ENCODE measurements at regions not wholly inside any gene's neighbourhood (a gene's known extent, or its start where the extent isn't known, plus 50 kb on each side); places are given as distances from the start of the nearest gene placed in this dataset.

- no peak for TF ChIP-seq CREB1 (CRISPR knock-in tag; IDR thresholded peaks at IDR 0.05; ENCODE audit: low read depth)
- TF ChIP-seq, protein P1, sequence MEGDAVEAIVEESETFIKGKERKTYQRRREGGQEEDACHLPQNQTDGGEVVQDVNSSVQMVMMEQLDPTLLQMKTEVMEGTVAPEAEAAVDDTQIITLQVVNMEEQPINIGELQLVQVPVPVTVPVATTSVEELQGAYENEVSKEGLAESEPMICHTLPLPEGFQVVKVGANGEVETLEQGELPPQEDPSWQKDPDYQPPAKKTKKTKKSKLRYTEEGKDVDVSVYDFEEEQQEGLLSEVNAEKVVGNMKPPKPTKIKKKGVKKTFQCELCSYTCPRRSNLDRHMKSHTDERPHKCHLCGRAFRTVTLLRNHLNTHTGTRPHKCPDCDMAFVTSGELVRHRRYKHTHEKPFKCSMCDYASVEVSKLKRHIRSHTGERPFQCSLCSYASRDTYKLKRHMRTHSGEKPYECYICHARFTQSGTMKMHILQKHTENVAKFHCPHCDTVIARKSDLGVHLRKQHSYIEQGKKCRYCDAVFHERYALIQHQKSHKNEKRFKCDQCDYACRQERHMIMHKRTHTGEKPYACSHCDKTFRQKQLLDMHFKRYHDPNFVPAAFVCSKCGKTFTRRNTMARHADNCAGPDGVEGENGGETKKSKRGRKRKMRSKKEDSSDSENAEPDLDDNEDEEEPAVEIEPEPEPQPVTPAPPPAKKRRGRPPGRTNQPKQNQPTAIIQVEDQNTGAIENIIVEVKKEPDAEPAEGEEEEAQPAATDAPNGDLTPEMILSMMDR (conservative IDR thresholded peaks at IDR 0.05; ENCODE audit: low read depth in 2 of 2) = no peak
- TF ChIP-seq, protein P2, sequence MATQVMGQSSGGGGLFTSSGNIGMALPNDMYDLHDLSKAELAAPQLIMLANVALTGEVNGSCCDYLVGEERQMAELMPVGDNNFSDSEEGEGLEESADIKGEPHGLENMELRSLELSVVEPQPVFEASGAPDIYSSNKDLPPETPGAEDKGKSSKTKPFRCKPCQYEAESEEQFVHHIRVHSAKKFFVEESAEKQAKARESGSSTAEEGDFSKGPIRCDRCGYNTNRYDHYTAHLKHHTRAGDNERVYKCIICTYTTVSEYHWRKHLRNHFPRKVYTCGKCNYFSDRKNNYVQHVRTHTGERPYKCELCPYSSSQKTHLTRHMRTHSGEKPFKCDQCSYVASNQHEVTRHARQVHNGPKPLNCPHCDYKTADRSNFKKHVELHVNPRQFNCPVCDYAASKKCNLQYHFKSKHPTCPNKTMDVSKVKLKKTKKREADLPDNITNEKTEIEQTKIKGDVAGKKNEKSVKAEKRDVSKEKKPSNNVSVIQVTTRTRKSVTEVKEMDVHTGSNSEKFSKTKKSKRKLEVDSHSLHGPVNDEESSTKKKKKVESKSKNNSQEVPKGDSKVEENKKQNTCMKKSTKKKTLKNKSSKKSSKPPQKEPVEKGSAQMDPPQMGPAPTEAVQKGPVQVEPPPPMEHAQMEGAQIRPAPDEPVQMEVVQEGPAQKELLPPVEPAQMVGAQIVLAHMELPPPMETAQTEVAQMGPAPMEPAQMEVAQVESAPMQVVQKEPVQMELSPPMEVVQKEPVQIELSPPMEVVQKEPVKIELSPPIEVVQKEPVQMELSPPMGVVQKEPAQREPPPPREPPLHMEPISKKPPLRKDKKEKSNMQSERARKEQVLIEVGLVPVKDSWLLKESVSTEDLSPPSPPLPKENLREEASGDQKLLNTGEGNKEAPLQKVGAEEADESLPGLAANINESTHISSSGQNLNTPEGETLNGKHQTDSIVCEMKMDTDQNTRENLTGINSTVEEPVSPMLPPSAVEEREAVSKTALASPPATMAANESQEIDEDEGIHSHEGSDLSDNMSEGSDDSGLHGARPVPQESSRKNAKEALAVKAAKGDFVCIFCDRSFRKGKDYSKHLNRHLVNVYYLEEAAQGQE (IDR thresholded peaks at IDR 0.05; ENCODE audit: unreplicated experiment) = no peak
- TF ChIP-seq POLR2AphosphoS5 (IDR thresholded peaks at IDR 0.05; ENCODE audit: low read depth) = no peak
Measured at GRCh38 chr2:206387808-206388207, 55.5 kb upstream of the ADAM23 start.

Measured in GM23338 (cell line).